Cortex of kidney (tissue), 1 donor: ENCODE measurements at regions not wholly inside any gene's neighbourhood (a gene's known extent, or its start where the extent isn't known, plus 50 kb on each side); places are given as distances from the start of the nearest gene placed in this dataset.

Experiments used
- DNase-seq: peaks from one replicate; lab custom pipeline; 2025; lab: John Stamatoyannopoulos, UW

- no peak for DNase-seq
Observed at GRCh38 chr12:126383506-126383905, 1318.3 kb downstream of the AACS start.

GRCh38 chr12:126384026-126384564 lies 1318.9 kb downstream of the AACS start:
- DNase-seq, result no peak

GRCh38 chr12:126385785-126386184 lies 1320.5 kb downstream of the AACS start:
- DNase-seq, result no peak

- DNase-seq, result no peak
Observed at GRCh38 chr12:126389220-126389841, 1324.1 kb downstream of the AACS start.

- DNase-seq, result no peak
Observed at GRCh38 chr12:126389961-126390360, 1324.7 kb downstream of the AACS start.

- no peak for DNase-seq
Observed at GRCh38 chr12:126390969-126391566, 1325.8 kb downstream of the AACS start.

GRCh38 chr12:126396536-126396935 lies 1331.3 kb downstream of the AACS start:
- no peak for DNase-seq

- no peak for DNase-seq
Observed at GRCh38 chr12:126397071-126397581, 1331.9 kb downstream of the AACS start.

GRCh38 chr12:126397660-126398059 lies 1332.4 kb downstream of the AACS start:
- no peak for DNase-seq

GRCh38 chr12:126400831-126401230 lies 1335.6 kb downstream of the AACS start:
- no peak for DNase-seq

- no peak for DNase-seq
Observed at GRCh38 chr12:126404293-126404881, 1339.2 kb downstream of the AACS start.

GRCh38 chr12:126418400-126418799 lies 1353.2 kb downstream of the AACS start:
- no peak for DNase-seq

- DNase-seq, result no peak
Observed at GRCh38 chr12:126419131-126419530, 1353.9 kb downstream of the AACS start.

GRCh38 chr12:126424696-126425095 lies 1359.5 kb downstream of the AACS start:
- no peak for DNase-seq

GRCh38 chr12:126425264-126425663 lies 1360.0 kb downstream of the AACS start:
- no peak for DNase-seq

- DNase-seq, result no peak
Observed at GRCh38 chr12:126428769-126429168, 1363.5 kb downstream of the AACS start.

- no peak for DNase-seq
Observed at GRCh38 chr12:126430921-126431320, 1365.7 kb downstream of the AACS start.

GRCh38 chr12:126431767-126432166 lies 1366.5 kb downstream of the AACS start:
- no peak for DNase-seq

- no peak for DNase-seq
Observed at GRCh38 chr12:126432780-126433179, 1367.5 kb downstream of the AACS start.

- DNase-seq, result no peak
Observed at GRCh38 chr12:126434412-126434985, 1369.3 kb downstream of the AACS start.

- no peak for DNase-seq
Observed at GRCh38 chr12:126436041-126436440, 1370.8 kb downstream of the AACS start.

- DNase-seq, result no peak
Observed at GRCh38 chr12:126437934-126438333, 1372.7 kb downstream of the AACS start.

- DNase-seq, result no peak
Observed at GRCh38 chr12:126443977-126444376, 1378.7 kb downstream of the AACS start.
